HuH-7.5 (cell line): ENCODE measurements at regions not wholly inside any gene's neighbourhood (a gene's known extent, or its start where the extent isn't known, plus 50 kb on each side); places are given as distances from the start of the nearest gene placed in this dataset.
"Not testable (repeated sequence)": the region's sequence is repeated elsewhere in the genome, so short reads cannot be mapped to it uniquely, and the experiment has no call there.

Source experiments
- DNase-seq: peaks from one replicate; pipeline ENCODE4 v3.0.0; 2011; ENCODE audit warnings: low spot score

DNA sequence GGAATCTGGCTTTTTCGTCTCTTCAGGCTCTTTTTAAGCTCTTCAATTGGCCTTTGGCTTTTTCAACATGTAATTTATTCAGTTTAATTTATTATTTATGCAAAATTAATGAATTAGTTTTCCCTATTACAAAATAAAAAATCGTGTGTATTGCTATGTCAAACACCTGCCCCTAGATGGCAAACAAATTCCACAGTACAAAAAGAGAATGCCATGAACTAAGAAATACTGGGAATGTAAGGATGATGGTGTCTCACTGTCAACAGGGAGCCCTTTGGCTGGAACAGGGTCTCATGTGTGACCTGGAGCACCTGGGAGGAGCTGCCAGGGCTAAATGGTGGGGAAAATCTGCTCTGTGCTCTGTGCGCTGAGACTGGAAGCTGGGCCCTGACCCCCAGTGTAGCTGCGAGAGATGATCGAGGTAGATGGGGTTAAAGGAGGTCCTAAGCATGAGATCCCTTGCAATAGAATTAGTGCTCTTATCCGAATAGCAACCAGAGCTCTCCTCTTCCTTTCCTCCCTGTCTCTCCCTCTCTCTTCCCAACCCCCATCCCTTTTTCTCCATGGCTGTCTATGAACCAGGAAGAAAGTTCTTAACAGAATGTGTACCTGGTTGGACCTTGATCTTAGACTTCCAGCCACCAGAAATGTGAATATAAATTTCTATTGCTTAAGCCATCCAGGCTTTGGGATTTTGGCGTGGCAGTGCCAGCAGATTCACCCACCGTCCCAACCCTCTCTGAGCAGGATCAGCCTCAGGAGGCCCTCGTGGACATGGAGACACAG is 1183.5 kb downstream of the RPIA start:
- not testable (repeated sequence) for DNase-seq

DNA sequence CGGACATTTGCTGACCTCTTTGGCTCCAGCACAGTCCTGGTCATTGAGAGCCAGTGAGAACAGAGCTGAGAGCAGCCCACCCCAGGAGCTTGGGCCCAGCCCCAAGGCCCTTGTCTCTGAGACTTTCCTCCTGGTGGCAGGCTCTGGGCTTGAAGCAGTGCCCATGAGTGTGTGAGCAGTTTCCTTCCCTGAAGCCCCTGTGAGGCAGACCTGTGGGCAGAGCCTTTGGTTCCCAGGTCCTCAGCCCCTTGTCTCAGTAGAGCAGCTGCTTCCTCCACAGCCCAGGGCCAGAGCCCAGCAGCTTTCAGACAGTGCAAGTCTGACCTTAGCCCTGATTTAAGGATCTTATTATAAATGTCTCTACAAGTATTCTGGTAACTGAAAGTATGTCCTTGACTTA is 1185.0 kb downstream of the RPIA start:
- DNase-seq, result not testable (repeated sequence)

DNA sequence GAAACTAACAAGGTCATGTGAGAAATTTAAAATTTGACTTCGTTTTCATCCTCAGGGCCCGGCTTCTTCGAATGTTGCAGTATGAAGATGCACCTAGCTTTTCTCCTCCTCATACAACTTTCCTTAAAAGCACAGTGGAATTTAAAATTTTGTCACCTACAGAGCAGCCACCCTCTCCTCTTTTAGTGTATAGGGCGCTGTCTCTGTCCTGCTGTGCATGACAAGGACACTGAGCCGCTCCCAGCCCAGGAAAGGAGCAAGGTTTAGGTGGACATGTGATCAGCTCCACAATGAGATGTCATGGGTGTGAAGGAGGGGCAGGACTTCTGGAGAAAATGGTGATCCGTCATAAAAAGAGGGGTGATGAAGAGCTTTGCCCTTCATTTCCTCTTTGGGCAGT is 1185.4 kb downstream of the RPIA start:
- not testable (repeated sequence) for DNase-seq

DNA sequence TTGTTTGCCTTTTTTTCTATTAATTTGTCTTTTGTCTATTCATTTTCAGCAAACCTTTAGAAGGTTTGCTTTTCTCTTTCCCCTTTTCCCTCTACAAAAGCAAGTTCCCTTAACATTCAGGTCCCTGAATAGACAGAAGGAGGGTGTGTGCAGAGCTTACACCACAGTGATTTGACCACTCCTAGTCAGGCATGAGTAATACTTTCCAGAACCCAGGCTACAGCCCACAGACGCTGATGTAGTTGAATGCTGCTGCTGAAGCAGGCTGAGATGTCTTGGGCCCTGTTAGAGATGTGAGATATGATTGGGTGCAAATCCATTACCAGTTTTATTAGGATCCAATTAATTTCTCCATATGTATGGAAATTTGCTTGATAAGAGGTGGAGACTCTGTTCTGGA is 1191.4 kb downstream of the RPIA start:
- DNase-seq, result not testable (repeated sequence)

DNA sequence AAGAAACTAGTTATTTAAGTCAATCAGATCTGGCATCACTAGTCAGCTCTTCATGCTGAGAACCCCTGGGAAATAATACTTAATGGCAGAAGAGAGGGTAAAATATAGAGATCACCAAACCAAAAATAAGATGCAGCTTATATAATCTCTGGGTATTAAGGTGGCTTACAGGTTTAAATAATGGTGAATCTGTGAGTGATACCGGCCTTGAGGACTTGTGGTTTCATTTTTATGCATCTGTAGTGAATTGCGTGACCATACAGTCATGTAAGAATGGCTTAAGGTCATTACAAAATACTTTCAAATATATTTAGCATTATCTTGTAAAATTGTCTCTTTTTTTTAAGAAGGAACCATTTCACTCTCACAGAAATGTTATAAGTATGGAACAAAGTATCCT is 1192.2 kb downstream of the RPIA start:
- not testable (repeated sequence) for DNase-seq

DNA sequence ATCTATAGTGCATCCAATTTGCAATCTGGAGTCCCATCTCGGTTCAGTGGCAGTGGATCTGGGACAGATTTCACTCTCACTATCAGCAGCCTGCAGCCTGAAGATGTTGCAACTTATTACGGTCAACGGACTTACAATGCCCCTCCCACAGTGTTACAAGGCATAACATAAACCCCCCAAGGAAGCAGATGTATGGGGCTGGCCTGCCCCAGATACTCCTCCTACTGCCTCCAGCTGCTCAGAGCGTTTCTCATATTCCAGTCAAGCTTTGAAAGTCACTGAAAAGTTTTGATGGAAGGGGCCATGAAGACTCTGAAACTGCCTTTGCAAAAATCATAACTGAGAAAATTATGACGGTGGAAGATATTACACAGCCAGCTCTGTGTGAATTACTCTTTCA is 1193.6 kb downstream of the RPIA start:
- DNase-seq, result not testable (repeated sequence)

DNA sequence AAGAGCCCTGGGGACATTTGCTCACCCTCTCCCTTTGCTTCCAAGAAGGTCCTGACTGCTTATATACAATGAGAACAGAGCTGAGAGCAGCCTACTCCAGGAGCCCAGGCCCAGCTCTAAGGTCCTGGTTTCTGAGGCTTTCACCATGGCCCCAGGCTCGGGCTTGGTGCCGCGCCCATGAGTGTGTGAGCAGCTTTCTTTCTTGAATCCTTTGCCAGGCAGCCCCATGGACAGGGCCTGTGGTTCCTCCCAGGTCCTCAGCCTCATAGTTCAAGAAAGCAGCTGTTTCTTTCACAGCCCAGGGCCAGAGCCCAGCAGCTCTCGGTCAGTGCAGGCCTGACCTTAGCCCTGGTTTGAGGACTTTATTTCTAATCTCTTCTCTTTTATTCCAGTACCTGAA is 1197.2 kb downstream of the RPIA start:
- not testable (repeated sequence) for DNase-seq

DNA sequence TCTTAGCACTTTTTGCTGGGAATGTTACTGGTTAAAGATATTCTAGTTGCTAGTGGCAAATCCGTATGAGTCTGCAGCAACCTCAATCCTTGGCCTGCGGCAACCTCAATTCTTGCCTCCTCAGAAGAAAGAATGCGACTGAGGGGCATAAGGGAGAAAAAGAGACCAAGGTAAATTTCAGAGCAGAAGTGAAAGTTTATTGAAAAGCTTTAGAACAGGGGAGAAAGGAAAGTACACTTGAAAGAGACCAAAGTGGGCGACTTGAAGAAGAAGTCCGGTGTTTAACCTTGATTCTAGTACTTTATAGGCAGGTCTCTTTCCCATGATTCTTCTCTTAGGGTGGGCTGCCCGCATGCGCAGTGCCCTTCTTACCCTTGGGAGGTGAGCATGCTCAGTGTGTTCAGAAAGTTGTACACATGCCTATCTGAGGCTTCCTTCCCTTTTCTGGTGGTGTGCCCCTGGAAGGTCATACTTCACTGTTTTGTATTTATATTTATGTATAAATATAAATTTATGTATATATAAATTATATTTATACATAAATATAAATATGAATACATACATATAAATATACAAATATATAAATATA is 1198.8 kb downstream of the RPIA start:
- DNase-seq, result not testable (repeated sequence)

DNA sequence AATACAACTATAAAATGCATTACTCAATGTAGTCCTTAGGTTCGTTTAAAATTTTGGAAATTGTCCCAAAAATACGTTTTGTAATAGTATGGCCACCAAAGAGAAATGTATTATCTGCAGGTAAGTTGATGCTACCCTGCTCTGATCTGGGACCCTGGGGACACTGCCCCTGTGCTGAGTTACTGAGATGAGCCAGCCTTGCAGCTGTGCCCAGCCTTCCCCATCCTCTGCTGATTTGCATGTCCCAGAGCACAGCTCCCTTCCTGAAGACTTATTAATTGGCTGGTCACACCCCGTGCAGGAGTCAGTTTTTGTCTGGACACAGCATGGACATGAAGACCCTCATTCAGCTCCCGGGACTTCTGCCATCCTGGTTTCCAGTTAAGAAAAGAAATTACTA is 1203.5 kb downstream of the RPIA start:
- DNase-seq, result not testable (repeated sequence)

DNA sequence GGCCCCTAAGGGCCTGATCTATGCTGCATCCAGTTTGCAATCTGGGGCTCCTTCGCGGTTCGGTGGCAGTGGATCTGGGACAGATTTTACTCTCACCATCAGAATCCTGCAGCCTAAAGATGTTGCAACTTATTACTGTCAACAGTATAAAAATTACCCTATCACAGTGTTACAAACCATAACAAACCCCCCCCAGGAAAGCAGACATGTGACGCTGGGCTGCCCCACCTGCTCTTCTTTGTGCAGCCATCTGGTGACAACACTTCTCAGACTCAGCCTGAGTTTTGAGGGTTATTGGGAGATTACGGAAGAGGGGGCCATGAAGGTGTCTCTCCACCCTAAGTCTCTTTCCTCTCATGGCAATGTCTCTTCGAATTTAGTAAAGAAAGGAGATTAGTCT is 1204.2 kb downstream of the RPIA start:
- DNase-seq, result not testable (repeated sequence)

DNA sequence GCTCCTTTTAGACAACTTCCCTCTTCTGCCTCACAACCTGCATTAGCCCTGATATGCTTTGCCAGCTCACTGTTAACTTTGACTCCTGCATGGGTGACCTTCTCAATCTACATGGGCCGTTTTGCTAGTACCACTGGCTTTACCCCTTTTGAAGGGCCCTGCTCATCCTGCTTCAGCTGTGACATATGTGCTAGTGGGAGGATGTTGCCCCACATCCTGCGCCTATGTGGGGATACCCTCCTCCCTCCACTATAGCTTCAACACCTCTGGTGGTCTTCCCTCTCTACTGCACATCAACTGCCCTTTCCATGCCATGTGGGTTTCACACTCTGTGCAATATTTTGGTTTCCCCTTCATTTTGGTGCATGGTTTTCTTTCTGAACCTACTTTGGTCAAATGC is 1235.5 kb downstream of the RPIA start:
- DNase-seq, result not testable (repeated sequence)

DNA sequence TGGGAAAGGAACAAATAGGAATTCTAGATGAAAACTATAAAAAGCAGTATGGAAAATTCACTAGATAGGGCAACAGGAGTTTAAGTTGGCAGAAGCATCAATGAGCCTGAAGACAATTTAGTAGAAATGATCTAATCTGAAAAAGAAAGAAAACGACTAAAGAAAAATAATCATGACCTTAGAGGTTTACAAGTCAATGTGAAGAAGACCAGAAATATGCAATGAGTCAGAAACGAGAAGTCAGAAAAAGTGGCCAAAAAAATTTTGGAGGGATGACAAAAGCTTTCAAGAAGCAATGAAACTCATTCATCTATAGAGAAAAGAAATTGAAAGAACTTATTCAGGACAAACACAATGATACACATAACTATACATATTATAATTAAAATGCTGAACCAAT is 1244.0 kb downstream of the RPIA start:
- not testable (repeated sequence) for DNase-seq

DNA sequence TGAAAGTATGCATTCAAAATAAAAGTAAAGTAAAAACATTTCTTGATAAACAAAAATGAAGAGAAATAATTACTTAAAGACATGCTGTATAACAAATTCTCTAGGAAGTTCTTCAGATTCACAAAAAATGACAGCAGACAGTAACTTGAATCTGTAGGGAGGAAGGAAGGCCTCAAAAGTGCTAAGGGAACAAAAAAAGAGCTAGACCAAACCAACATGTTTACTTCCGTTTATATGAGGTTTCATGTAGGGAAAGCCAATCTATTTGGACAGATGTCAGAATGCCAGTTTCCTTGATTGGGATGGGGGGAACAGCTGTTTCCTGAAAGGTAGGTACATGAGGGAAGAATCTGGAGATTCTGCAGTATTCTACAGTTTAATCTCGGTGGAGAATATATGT is 1244.5 kb downstream of the RPIA start:
- DNase-seq, result not testable (repeated sequence)

DNA sequence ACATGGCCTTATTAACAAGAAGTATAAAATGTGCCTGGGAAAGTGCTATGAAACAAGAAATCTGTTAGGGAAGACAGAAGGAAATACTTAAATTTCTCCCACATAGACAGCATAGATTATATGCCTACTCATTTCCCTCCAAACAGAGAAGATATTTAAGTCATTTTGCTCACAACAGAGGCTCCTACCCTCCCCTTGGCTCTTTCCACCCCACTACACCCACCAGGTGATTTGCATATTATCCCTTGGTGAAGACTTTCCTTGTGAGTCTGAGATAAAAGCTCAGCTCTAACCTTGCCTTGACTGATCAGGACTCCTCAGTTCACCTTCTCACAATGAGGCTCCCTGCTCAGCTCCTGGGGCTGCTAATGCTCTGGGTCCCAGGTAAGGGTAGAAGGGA is 1245.1 kb downstream of the RPIA start:
- DNase-seq, result not testable (repeated sequence)

DNA sequence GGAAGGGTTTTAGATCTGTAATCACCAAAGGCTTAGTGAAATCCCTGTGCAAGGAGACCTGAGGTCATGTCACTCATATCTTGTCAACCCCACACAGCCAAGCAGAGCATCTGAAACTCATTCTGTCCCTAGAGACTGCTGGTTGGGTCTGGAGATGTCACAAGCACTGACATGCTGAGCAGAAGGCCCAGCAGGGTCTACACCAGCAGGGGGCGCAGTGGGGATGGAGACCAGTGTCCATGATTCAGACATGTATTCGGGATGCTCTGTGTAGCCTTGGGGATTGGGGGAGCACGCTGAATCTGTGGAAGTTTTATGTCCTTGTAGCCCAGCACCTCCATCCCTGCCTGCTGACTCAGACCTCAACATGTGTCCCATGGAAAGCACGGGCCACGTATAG is 1247.3 kb downstream of the RPIA start:
- DNase-seq, result not testable (repeated sequence)

DNA sequence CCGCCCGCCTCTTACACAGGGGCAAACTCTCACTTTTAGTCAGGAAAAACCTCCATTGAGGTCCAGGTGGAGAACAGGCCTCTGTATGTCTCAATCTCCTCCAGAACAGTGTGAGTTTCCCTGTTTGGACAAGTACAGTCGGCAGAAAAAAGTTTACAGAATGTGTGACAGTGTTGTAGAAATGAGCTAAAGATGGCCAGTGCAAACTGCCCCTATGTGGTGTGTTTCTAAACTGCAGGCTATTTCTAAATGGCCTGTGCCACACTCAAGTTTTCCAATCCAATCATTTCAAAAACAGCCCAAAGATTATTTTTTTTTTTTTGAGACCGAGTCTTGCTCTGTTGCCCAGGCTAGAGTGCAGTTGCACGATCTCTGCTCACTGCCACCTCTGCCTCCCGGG is 1252.8 kb downstream of the RPIA start:
- not testable (repeated sequence) for DNase-seq

DNA sequence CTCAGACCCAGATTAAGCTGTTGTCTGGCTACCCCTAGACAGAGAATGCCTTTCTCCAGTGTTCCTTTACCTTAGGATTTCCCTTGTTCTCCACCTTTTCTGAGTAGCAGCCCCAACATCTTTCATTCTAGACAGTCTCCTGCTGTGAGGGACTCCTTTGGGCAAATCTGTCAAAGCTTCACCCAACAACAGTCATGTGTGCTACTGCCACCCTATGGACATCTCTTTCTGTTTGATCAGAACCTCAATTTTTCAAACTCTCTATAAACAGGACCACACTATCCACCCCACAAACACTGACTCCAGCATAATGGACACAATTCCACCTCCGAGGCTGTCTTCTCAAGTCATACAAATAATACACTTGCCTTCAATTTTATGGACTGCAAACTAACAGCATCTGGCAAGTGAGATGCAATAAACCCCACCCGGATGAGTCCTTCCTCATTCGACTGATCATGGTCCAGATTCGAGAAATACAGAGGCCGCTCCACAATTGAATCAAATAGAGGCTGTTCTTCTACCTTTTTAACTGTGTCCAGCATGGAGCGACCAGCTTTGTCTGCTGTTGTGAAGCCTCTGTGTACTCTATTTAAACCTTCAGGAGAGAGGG is 1253.6 kb downstream of the RPIA start:
- DNase-seq, result not testable (repeated sequence)

DNA sequence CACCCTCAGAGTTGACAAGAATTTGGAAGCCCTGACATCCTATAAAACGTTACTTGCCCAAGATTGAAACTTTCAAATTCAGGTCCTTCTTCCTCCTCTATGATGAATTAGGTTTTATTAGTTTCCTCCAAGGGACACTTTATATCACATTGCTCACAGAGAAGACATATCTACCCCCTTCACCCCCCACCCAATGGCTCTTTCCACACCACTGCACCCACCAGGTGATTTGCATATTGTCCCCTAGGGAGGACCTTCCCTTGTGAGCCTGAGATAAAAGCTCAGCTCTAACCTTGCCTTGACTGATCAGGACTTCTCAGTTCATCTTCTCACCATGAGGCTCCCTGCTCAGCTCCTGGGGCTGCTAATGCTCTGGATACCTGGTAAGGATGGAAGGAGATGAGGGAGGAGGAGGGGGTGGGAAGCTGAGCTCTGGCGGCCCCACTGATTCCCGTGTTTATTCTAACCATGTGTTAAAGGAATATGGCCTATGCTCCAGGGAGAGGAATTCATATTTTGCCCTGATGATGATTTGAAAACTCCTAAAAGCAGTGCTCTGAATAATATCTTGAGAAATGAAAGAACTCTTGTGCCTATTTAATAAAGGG is 1255.8 kb downstream of the RPIA start:
- not testable (repeated sequence) for DNase-seq

DNA sequence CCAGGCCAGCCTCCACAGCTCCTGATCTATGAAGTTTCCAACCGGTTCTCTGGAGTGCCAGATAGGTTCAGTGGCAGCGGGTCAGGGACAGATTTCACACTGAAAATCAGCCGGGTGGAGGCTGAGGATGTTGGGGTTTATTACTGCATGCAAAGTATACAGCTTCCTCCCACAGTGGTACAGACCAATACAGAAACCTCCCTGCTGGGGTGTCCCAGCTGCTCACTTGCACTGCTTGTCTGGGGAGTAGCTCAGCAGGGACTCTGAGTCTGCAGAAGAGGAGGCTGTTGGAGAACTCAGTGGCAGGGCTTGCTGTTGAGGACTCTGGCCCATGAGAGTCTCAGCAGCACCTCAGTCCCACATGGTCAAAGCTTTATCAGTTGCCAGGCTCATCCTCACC is 1256.6 kb downstream of the RPIA start:
- DNase-seq, result not testable (repeated sequence)

DNA sequence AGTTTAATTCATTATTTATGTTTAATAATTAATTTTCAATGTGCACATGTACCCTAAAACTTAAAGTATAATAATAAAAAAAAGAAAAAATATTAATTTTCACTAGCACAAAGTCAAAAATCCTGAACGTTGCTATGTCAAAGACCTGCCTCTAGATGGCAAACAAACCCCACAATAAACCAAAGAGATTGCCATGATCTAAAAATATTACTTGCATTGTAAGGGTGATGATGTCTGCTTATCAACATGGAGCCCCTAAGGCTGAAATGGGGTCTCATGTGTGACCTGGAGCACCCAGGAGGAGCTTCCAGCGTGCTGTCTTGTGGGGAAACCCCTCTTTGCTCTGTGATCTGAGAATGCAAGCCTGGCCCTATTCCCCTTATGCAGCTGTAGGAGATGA is 1259.3 kb downstream of the RPIA start:
- not testable (repeated sequence) for DNase-seq

DNA sequence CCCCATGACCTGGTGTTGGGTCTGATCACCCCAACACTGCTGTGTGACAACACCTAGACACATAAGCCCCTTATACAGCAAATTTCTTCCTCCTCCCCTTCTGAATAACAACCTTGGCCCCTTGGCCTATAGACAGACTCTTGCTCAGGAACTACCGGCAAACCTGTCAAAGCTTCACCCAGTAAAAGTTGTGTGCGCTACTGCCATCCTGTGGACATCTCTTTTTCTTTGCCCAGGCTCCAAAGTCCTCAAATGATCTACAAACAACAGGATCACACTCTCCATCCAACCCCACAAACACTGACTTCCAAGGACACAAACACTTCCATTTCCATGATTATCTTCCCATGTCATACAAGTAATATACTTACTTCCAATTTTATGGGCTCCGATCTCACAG is 1265.8 kb downstream of the RPIA start:
- DNase-seq, result peak; percentile 6

DNA sequence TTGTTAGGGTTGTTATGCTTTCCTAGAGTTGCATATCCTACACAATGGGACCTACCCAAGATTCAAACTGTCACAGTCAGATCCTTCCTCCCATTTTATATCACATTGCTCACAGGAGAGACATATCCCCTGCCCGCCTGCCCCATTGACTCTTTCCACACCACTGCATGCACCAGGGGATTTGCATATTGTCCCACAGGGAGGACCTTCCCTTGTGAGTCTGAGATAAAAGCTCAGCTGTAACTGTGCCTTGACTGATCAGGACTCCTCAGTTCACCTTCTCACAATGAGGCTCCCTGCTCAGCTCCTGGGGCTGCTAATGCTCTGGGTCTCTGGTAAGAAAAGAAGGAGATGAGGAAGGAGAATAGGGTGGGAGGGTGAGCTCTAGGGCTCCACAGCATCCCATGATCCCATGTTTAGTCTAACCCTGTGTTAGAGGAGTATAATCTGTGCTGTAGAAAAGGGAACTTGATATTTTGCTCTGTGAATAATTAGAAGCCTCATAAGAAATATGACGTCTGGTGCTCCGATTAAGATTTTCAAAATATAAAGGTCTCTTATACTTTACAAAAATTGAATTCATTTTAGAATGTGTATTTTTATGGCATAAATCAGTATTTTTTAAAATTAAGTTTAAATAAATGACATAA is 1268.4 kb downstream of the RPIA start:
- DNase-seq, result not testable (repeated sequence)
